GM23338 (cell line): ENCODE measurements at regions not wholly inside any gene's neighbourhood (a gene's known extent, or its start where the extent isn't known, plus 50 kb on each side); places are given as distances from the start of the nearest gene placed in this dataset.

Source experiments
- CTCF ChIP-seq, 2 experiments: fragments of 200-600 bp in 1 of 2; sonication (generic) in 1 of 2; conservative IDR thresholded peaks; 2 replicates each; pipeline versions ENCODE4 v1.5.1 to v1.6.1; 2016 to 2017; ENCODE audit warnings: antibody characterized with exemption in 2 of 2, low read depth in 2 of 2, mild to moderate bottlenecking in 2 of 2, moderate library complexity in 1 of 2
- EZH2 ChIP-seq: fragments of 200-600 bp; sonication (generic); IDR thresholded peaks from one replicate; pipeline ENCODE4 v1.8.0; 2017; ENCODE audit warnings: antibody characterized with exemption, mild to moderate bottlenecking, low read depth; ENCODE audit not compliant: unreplicated experiment
- EZH2phosphoT487 ChIP-seq: fragments of 200-600 bp; sonication (generic); IDR thresholded peaks from one replicate; pipeline ENCODE4 v1.8.1; 2018; ENCODE audit warnings: antibody characterized with exemption; ENCODE audit not compliant: unreplicated experiment
- POLR2AphosphoS5 ChIP-seq: IDR thresholded peaks from 2 replicates; pipeline ENCODE4 v1.6.1; 2016; ENCODE audit warnings: antibody characterized with exemption, low read depth
- TF ChIP-seq, protein P1 (sequence below): IDR thresholded peaks from one replicate; pipeline ENCODE4 v1.6.1; 2018; ENCODE audit warnings: antibody characterized with exemption; ENCODE audit not compliant: unreplicated experiment

DNA sequence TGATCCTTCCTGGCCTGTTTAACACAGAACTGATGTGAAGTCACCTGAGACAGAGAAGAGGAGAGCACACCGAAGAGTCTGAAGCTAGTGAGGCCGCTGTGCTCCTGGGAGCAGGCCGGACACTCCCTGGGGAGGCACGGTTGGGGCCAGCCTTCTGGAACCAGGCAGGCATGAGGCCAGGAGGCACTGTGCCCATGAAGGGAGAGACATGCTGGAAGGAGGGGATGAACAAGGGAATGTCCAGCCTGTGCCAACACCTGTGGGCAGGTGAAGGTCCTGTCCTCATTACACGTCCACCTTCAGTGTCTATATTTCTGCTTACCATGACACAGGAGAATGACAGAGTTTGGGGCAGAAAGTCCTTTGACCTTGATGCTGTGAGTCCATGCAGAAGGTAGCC lies 183.8 kb upstream of the S1PR3 start:
- TF ChIP-seq EZH2 (no peak), CTCF (conservative IDR thresholded peaks at IDR 0.05; ENCODE audit: low read depth in 2 of 2) (no peak), POLR2AphosphoS5 (no peak), EZH2phosphoT487 (no peak)
- TF ChIP-seq, protein P1, sequence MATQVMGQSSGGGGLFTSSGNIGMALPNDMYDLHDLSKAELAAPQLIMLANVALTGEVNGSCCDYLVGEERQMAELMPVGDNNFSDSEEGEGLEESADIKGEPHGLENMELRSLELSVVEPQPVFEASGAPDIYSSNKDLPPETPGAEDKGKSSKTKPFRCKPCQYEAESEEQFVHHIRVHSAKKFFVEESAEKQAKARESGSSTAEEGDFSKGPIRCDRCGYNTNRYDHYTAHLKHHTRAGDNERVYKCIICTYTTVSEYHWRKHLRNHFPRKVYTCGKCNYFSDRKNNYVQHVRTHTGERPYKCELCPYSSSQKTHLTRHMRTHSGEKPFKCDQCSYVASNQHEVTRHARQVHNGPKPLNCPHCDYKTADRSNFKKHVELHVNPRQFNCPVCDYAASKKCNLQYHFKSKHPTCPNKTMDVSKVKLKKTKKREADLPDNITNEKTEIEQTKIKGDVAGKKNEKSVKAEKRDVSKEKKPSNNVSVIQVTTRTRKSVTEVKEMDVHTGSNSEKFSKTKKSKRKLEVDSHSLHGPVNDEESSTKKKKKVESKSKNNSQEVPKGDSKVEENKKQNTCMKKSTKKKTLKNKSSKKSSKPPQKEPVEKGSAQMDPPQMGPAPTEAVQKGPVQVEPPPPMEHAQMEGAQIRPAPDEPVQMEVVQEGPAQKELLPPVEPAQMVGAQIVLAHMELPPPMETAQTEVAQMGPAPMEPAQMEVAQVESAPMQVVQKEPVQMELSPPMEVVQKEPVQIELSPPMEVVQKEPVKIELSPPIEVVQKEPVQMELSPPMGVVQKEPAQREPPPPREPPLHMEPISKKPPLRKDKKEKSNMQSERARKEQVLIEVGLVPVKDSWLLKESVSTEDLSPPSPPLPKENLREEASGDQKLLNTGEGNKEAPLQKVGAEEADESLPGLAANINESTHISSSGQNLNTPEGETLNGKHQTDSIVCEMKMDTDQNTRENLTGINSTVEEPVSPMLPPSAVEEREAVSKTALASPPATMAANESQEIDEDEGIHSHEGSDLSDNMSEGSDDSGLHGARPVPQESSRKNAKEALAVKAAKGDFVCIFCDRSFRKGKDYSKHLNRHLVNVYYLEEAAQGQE: no peak
